HepG2 (cell line): ENCODE measurements at regions not wholly inside any gene's neighbourhood (a gene's known extent, or its start where the extent isn't known, plus 50 kb on each side); places are given as distances from the start of the nearest gene placed in this dataset.

Experiments
- ATAC-seq: fragments of 200-7000 bp; cut with Tn5 transposase; 3 replicates; pipeline ENCODE4 v1.9.1; 2020; ENCODE audit warnings: mild to moderate bottlenecking, moderate library complexity
- BruUV-seq: library from RNA; stranded (reverse); fragments of 400-500 nt; replicated peaks from 2 replicates; lab custom pipeline; 2021; lab: Mats Ljungman, UMichigan
- CTCF ChIA-PET: fragments of 300-600 bp; formaldehyde crosslinking; extraction: SDS; loops from one replicate; lab custom pipeline; 2021; ENCODE audit warnings: low total read pairs, inconsistent platforms, low intra/inter-chr PET ratio; lab: Yijun Ruan, JAX
- POLR2A ChIA-PET: fragments of 350-600 bp; sonication (Branson Sonifier 250); formaldehyde crosslinking; loops from one replicate; lab custom pipeline; 2020; ENCODE audit warnings: antibody characterized with exemption, inconsistent platforms; lab: Yijun Ruan, JAX
- DNase-seq: peaks from one replicate; pipeline ENCODE4 v3.0.0-alpha.2; 2015; ENCODE audit warnings: low spot score
- FAIRE-seq: peaks from 3 replicates; lab custom pipeline; 2011; peaks lifted over from hg19 to GRCh38; lab: Jason Lieb, UNC
- H2AFZ ChIP-seq: one replicate; pipeline ENCODE4 v1.6.1; 2011; ENCODE audit warnings: low read length, inconsistent platforms
- H3K27ac ChIP-seq: fragments of 300-600 bp; 3 replicates; pipeline ENCODE4 v1.8.0; 2011; ENCODE audit warnings: mixed run types, mild to moderate bottlenecking, mixed read lengths, low read length, inconsistent platforms; ENCODE audit not compliant: insufficient read depth; ENCODE audit errors: extremely low read length
- H3K27me3 ChIP-seq, 2 experiments: fragments of 200-600 bp in 1 of 2; 2 replicates in 1 of 2; 3 replicates in 1 of 2; pipeline versions ENCODE4 v1.6.0 to v1.8.0; 2011; ENCODE audit warnings: low read length in 2 of 2, mild to moderate bottlenecking in 2 of 2, moderate library complexity in 2 of 2, inconsistent platforms in 1 of 2; ENCODE audit not compliant: insufficient read depth in 2 of 2, control insufficient read depth in 1 of 2
- H3K36me3 ChIP-seq, 2 experiments: fragments of 200-600 bp in 1 of 2; replicated peaks in 1 of 2; 2 replicates in 1 of 2; 3 replicates in 1 of 2; pipeline versions ENCODE4 v1.5.1 to v1.8.0; 2011; ENCODE audit warnings: low read length in 2 of 2, inconsistent platforms in 1 of 2; ENCODE audit not compliant: insufficient read depth in 2 of 2, control insufficient read depth in 1 of 2
- H3K4me1 ChIP-seq: 2 replicates; pipeline ENCODE4 v1.5.1; 2012; ENCODE audit warnings: low read length, inconsistent platforms; ENCODE audit not compliant: insufficient read depth
- H3K4me2 ChIP-seq: 2 replicates; pipeline ENCODE4 v1.6.0; 2011; ENCODE audit warnings: low read depth, low read length, inconsistent platforms
- H3K4me3 ChIP-seq, 3 experiments: fragments of 200-600 bp in 1 of 3; sonication (generic), shearing (Covaris generic) in 1 of 3; replicated peaks in 1 of 3; 2 replicates each; pipeline ENCODE4 v1.5.1; 2011 to 2016; ENCODE audit warnings: low read length in 3 of 3, inconsistent platforms in 2 of 3, low read depth in 2 of 3, mild to moderate bottlenecking in 2 of 3, control low read depth in 1 of 3, mixed read lengths in 1 of 3; ENCODE audit not compliant: insufficient read depth in 1 of 3
- H3K79me2 ChIP-seq: one replicate; pipeline ENCODE4 v1.6.1; 2011; ENCODE audit warnings: low read length, inconsistent platforms; ENCODE audit not compliant: insufficient read depth
- H3K9ac ChIP-seq: 2 replicates; pipeline ENCODE4 v1.6.0; 2011; ENCODE audit warnings: mild to moderate bottlenecking, low read depth, low read length, inconsistent platforms; ENCODE audit not compliant: insufficient read depth
- H3K9me3 ChIP-seq: 2 replicates; pipeline ENCODE4 v1.5.1; 2012; ENCODE audit warnings: mild to moderate bottlenecking, low read length
- H4K20me1 ChIP-seq: 2 replicates; pipeline ENCODE4 v1.6.0; 2011; ENCODE audit warnings: inconsistent platforms, mild to moderate bottlenecking, low read length, moderate library complexity; ENCODE audit not compliant: insufficient read depth
- ARNT2 ChIP-seq: sonication (generic); formaldehyde crosslinking; IDR thresholded peaks from 2 replicates; pipeline ENCODE4 v1.8.0; 2022; ENCODE audit warnings: mild to moderate bottlenecking, low read depth, missing genetic modification reagents, moderate library complexity
- HCFC1 ChIP-seq: fragments of 150-350 bp; IDR thresholded peaks from 2 replicates; pipeline ENCODE4 v1.6.1; 2014; ENCODE audit warnings: low read depth, low read length
- HOXD1 ChIP-seq: sonication (generic); formaldehyde crosslinking; IDR thresholded peaks from 2 replicates; pipeline ENCODE4 v1.5.0; 2020; ENCODE audit warnings: missing genetic modification reagents
- KDM5B ChIP-seq: sonication (generic); formaldehyde crosslinking; IDR thresholded peaks from 2 replicates; pipeline ENCODE4 v1.4.0; 2020; ENCODE audit warnings: missing genetic modification reagents, mild to moderate bottlenecking, borderline replicate concordance
- POLR2A ChIP-seq, 2 experiments: IDR thresholded peaks; 2 replicates each; pipeline ENCODE4 v1.6.1; 2011; ENCODE audit warnings: low read depth in 2 of 2, low read length in 2 of 2, mild to moderate bottlenecking in 1 of 2, moderate library complexity in 1 of 2; ENCODE audit not compliant: insufficient read depth in 1 of 2
- SCMH1 ChIP-seq: sonication (generic); formaldehyde crosslinking; IDR thresholded peaks from 2 replicates; pipeline ENCODE4 v1.9.0; 2021; ENCODE audit warnings: missing genetic modification reagents, mild to moderate bottlenecking, borderline replicate concordance
- SIN3A ChIP-seq: IDR thresholded peaks from 2 replicates; pipeline ENCODE4 v1.6.1; 2011; ENCODE audit warnings: low read depth, mild to moderate bottlenecking, control low read depth, low read length, borderline replicate concordance
- XBP1 ChIP-seq: sonication (generic); formaldehyde crosslinking; IDR thresholded peaks from 2 replicates; pipeline ENCODE4 v1.5.0; 2020; ENCODE audit warnings: missing genetic modification reagents
- YEATS2 ChIP-seq: sonication (generic); formaldehyde crosslinking; IDR thresholded peaks from 2 replicates; pipeline ENCODE4 v1.4.0; 2020; ENCODE audit warnings: missing genetic modification reagents, borderline replicate concordance
- ZBTB3 ChIP-seq: sonication (generic); formaldehyde crosslinking; IDR thresholded peaks from 2 replicates; pipeline ENCODE4 v1.4.0; 2020; ENCODE audit warnings: low read depth, mild to moderate bottlenecking, moderate library complexity, missing genetic modification reagents, borderline replicate concordance
- ZC3H4 ChIP-seq: sonication (generic); formaldehyde crosslinking; IDR thresholded peaks from 2 replicates; pipeline ENCODE4 v1.4.0; 2020; ENCODE audit warnings: missing genetic modification reagents, borderline replicate concordance
- ZNF33B ChIP-seq: sonication (generic); formaldehyde crosslinking; IDR thresholded peaks from 2 replicates; pipeline ENCODE4 v1.5.1; 2020; ENCODE audit warnings: mild to moderate bottlenecking, missing genetic modification reagents
- ZNF549 ChIP-seq: sonication (generic); formaldehyde crosslinking; IDR thresholded peaks from 2 replicates; pipeline ENCODE4 v1.5.0; 2020; ENCODE audit warnings: missing genetic modification reagents
- ZNF556 ChIP-seq: sonication (generic); formaldehyde crosslinking; IDR thresholded peaks from 2 replicates; pipeline ENCODE4 v1.4.0; 2020; ENCODE audit warnings: mild to moderate bottlenecking, missing genetic modification reagents, borderline replicate concordance
- ZNF781 ChIP-seq: sonication (generic); formaldehyde crosslinking; IDR thresholded peaks from 2 replicates; pipeline ENCODE4 v1.5.1; 2020; ENCODE audit warnings: borderline replicate concordance, mild to moderate bottlenecking, missing genetic modification reagents; ENCODE audit errors: not compliant biosample characterization
- WGBS: methylation state at CpG from one replicate; pipeline ENCODE4 v1.1.6; 2017; ENCODE audit warnings: low lambda C conversion rate; 5-methylcytosine and 5-hydroxymethylcytosine counted together
- in situ Hi-C: cut with HindIII; loops from 2 replicates; pipeline ENCODE4 v1.10.0; 2017; ENCODE audit warnings: low pct_unique_long_range_greater_than_20kb; ENCODE audit not compliant: extremely low pct_ligation_motif_present
- intact Hi-C: fragments of 100-400 bp; cut with micrococcal nuclease; formaldehyde crosslinking; loops from one replicate; pipeline ENCODE4 v1.10.0; 2022; ENCODE audit not compliant: unreplicated experiment
- TF ChIP-seq, protein P1 (sequence below): sonication (generic); formaldehyde crosslinking; IDR thresholded peaks from 2 replicates; pipeline ENCODE4 v1.4.0; 2020; ENCODE audit warnings: missing genetic modification reagents, low read depth, mild to moderate bottlenecking, borderline replicate concordance
- TF ChIP-seq, protein P2 (sequence below): sonication (generic); formaldehyde crosslinking; IDR thresholded peaks from 2 replicates; pipeline ENCODE4 v1.8.0; 2022; ENCODE audit warnings: missing genetic modification reagents, low read depth, mild to moderate bottlenecking, borderline replicate concordance

GRCh38 chr15:25065286-25065685 lies 110.5 kb downstream of the SNRPN start (continued):
- TF ChIP-seq YEATS2 (CRISPR knock-in tag) (no peak), ZNF556 (CRISPR knock-in tag) (no peak), HOXD1 (CRISPR knock-in tag) (no peak)
- TF ChIP-seq, protein P1, sequence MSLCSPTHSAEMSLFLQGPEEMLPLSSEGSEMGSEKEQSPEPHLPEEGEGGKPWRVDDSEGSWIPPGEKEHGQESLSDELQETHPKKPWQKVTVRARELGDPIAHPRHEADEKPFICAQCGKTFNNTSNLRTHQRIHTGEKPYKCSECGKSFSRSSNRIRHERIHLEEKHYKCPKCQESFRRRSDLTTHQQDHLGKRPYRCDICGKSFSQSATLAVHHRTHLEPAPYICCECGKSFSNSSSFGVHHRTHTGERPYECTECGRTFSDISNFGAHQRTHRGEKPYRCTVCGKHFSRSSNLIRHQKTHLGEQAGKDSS (CRISPR knock-in tag), result no peak

GRCh38 chr15:25065876-25066275 lies 111.1 kb downstream of the SNRPN start:
- no peak overlapping the region for H3K27ac ChIP-seq

DNA sequence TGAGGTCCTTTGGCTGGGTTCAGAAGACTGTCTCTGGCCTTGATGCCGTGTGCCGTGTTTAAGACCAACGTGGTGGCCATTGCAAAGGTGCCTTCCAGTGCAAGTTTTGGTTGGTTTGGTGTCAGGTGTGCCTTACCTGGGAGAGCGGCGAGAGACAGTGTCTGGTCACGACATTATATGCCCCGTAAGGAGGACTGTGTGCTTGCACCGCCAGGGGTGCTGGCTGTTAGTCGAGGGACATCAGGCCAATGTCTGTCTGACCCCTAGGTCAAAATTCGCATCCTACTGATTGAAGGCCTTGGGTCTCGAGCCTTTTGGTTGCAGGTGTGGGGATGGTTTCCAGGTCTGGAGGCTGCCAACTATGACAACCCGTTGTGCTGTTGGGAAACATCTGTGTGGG lies 111.9 kb downstream of the SNRPN start:
- 67% methylated on average over 7 of the region's 12 CpGs for WGBS
- intact Hi-C loops, result no loop called here
- no peak for FAIRE-seq
- TF ChIP-seq POLR2A (IDR thresholded peaks at IDR 0.05; ENCODE audit: insufficient read depth in 1 of 2, low read depth in 2 of 2, low read length in 2 of 2), result no peak
- no peak for TF ChIP-seq XBP1 (CRISPR knock-in tag)
- no peak for TF ChIP-seq HCFC1
- TF ChIP-seq ZBTB3 (CRISPR knock-in tag), result no peak
- no peak for TF ChIP-seq SCMH1 (CRISPR knock-in tag)
- no peak for TF ChIP-seq ZC3H4 (CRISPR knock-in tag)
- TF ChIP-seq, protein P2, sequence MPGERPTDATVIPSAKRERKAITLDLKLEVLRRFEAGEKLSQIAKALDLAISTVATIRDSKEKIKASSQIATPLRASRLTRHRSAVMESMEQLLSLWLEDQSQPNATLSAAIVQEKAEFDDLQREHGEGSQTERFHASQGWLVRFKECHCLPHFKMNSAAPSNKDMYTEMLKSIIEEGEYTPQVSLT (CRISPR knock-in tag), result no peak
- TF ChIP-seq ARNT2 (CRISPR knock-in tag), result no peak
- TF ChIP-seq ZNF549 (CRISPR knock-in tag), result no peak
- TF ChIP-seq ZNF33B (CRISPR knock-in tag), result no peak
- no peak for TF ChIP-seq ZNF781 (CRISPR knock-in tag)

More at GRCh38 chr15:25065876-25066275, 111.1 kb downstream of the SNRPN start:
- H3K9me3 ChIP-seq, result peaks cover 100% of the 10 kb centered on the region
- H4K20me1 ChIP-seq, result no peaks in the 10 kb centered on the region; the same call in 1 of the 2 replicates
- FAIRE-seq (no peak), DNase-seq (no peak), ATAC-seq (no peak)
- intact Hi-C loops (no loop called here), in situ Hi-C loops (no loop called here)
- no peaks in the 10 kb centered on the region for H3K4me1 ChIP-seq
- no peaks in the 10 kb centered on the region for H3K79me2 ChIP-seq
- H3K27me3 ChIP-seq, result no peaks in the 10 kb centered on the region
- ChIA-PET CTCF (no interaction called here), POLR2A (no interaction called here)
- WGBS, result no CpG with 5 or more reads among the region's 11 CpGs
- H3K9ac ChIP-seq, result no peak overlapping the region
- peaks cover 43 to 97% of the 10 kb centered on the region in 2 experiments for H3K36me3 ChIP-seq
- no peak overlapping the region for H2AFZ ChIP-seq
- H3K4me3 ChIP-seq, result no peak overlapping the region
- no TSS peak for BruUV-seq
- TF ChIP-seq KDM5B, result no peak
- TF ChIP-seq SIN3A, result no peak
- H3K4me2 ChIP-seq, result no peak overlapping the region

More for the DNA sequence above, 111.9 kb downstream of the SNRPN start:
- POLR2A ChIA-PET, result no interaction called here
- in situ Hi-C loops, result no loop called here
- ATAC-seq, result no peak
- Histone ChIP-seq H3K27me3 (no peaks in the 10 kb centered on the region), H3K4me2 (no peak overlapping the region), H3K4me3 (no peak overlapping the region), H3K79me2 (no peaks in the 10 kb centered on the region), H2AFZ (no peak overlapping the region), H3K4me1 (no peaks in the 10 kb centered on the region), H4K20me1 (no peaks in the 10 kb centered on the region; the same call in 1 of the 2 replicates), H3K9me3 (peaks cover 100% of the 10 kb centered on the region), H3K27ac (no peak overlapping the region), H3K9ac (no peak overlapping the region), H3K36me3 (peaks cover 42 to 97% of the 10 kb centered on the region in 2 experiments)
- CTCF ChIA-PET, result no interaction called here
- DNase-seq, result no peak
- no TSS peak for BruUV-seq
